GM21360 (cell line): ENCODE measurements at regions not wholly inside any gene's neighbourhood (a gene's known extent, or its start where the extent isn't known, plus 50 kb on each side); places are given as distances from the start of the nearest gene placed in this dataset.

Experiments used
- ATAC-seq: cut with Tn5 transposase; IDR thresholded peaks from one replicate; pipeline ENCODE4 v1.9.1; 2021; ENCODE audit warnings: mild to moderate bottlenecking, moderate library complexity; ENCODE audit not compliant: unreplicated experiment

GRCh38 chr5:120386981-120387380 is 77.1 kb upstream of the PRR16 start:
- ATAC-seq, result no peak

- peak; percentile 69 for ATAC-seq
Measured at GRCh38 chr5:120388016-120388781, 75.9 kb upstream of the PRR16 start.

- no peak for ATAC-seq
Measured at GRCh38 chr5:120394259-120394658, 69.8 kb upstream of the PRR16 start.

GRCh38 chr5:120396186-120396585 is 67.9 kb upstream of the PRR16 start:
- no peak for ATAC-seq

GRCh38 chr5:120400356-120400755 is 63.7 kb upstream of the PRR16 start:
- no peak for ATAC-seq

GRCh38 chr5:120402606-120403005 is 61.5 kb upstream of the PRR16 start:
- ATAC-seq, result no peak

GRCh38 chr5:120405286-120405864 is 58.7 kb upstream of the PRR16 start:
- peak; percentile 31 for ATAC-seq

- ATAC-seq, result peak; percentile 71
Measured at GRCh38 chr5:120405923-120406322, 58.2 kb upstream of the PRR16 start.

GRCh38 chr5:120413686-120414085 is 50.4 kb upstream of the PRR16 start:
- no peak for ATAC-seq
